ENCODE measurements at regions not wholly inside any gene's neighbourhood (a gene's known extent, or its start where the extent isn't known, plus 50 kb on each side); places are given as distances from the start of the nearest gene placed in this dataset.
"Not testable (repeated sequence)": the region's sequence is repeated elsewhere in the genome, so short reads cannot be mapped to it uniquely, and the experiment has no call there.

- no peak overlapping the region for H3K27ac ChIP-seq
- no peaks in the 10 kb centered on the region for H3K9me3 ChIP-seq
- no peaks in the 10 kb centered on the region for H3K27me3 ChIP-seq
- intact Hi-C loops (cut with DNase I): no loop called here
- DNase-seq (ENCODE audit: extremely low spot score in 2 of 2): no peak
- H3K4me3 ChIP-seq: no peak overlapping the region
- TF ChIP-seq CTCF (IDR thresholded peaks at IDR 0.05) (no peak), POLR2AphosphoS5 (IDR thresholded peaks at IDR 0.05; ENCODE audit: insufficient read depth in 1 of 2, low read depth in 1 of 2) (no peak), POLR2A (IDR thresholded peaks at IDR 0.05) (no peak)
- no peaks in the 10 kb centered on the region for H3K4me1 ChIP-seq
- H3K36me3 ChIP-seq: no peaks in the 10 kb centered on the region
Observed at GRCh38 chr2:220756653-220757052, 815.5 kb downstream of the EPHA4 start.

GRCh38 chr2:220758376-220758775 lies 813.7 kb downstream of the EPHA4 start:
- DNase-seq (ENCODE audit: extremely low spot score in 2 of 2); H3K27me3 ChIP-seq; H3K9me3 ChIP-seq; H3K27ac ChIP-seq; H3K4me3 ChIP-seq; intact Hi-C loops (cut with DNase I); H3K4me1 ChIP-seq; H3K36me3 ChIP-seq: not testable (repeated sequence)

- no peak overlapping the region for H3K4me3 ChIP-seq
- intact Hi-C loops (cut with DNase I): no loop called here
- H3K36me3 ChIP-seq: no peaks in the 10 kb centered on the region
- no peaks in the 10 kb centered on the region for H3K27me3 ChIP-seq
- H3K27ac ChIP-seq: no peak overlapping the region
- DNase-seq (ENCODE audit: extremely low spot score in 2 of 2): no peak
- TF ChIP-seq CTCF (IDR thresholded peaks at IDR 0.05): no peak
- TF ChIP-seq POLR2AphosphoS5 (IDR thresholded peaks at IDR 0.05; ENCODE audit: insufficient read depth in 1 of 2, low read depth in 1 of 2): no peak
- no peak for TF ChIP-seq POLR2A (IDR thresholded peaks at IDR 0.05)
- no peaks in the 10 kb centered on the region for H3K9me3 ChIP-seq
- no peaks in the 10 kb centered on the region for H3K4me1 ChIP-seq
Observed at GRCh38 chr2:220764171-220764570, 807.9 kb downstream of the EPHA4 start.

GRCh38 chr2:220767591-220768255 lies 804.4 kb downstream of the EPHA4 start:
- Histone ChIP-seq H3K27ac (no peak overlapping the region), H3K9me3 (no peaks in the 10 kb centered on the region), H3K27me3 (no peaks in the 10 kb centered on the region), H3K36me3 (no peaks in the 10 kb centered on the region), H3K4me3 (no peak overlapping the region), H3K4me1 (no peaks in the 10 kb centered on the region)
- TF ChIP-seq POLR2A (IDR thresholded peaks at IDR 0.05) (no peak), CTCF (IDR thresholded peaks at IDR 0.05) (no peak), POLR2AphosphoS5 (IDR thresholded peaks at IDR 0.05; ENCODE audit: insufficient read depth in 1 of 2, low read depth in 1 of 2) (no peak)
- DNase-seq (ENCODE audit: extremely low spot score in 2 of 2): no peak
- intact Hi-C loops (cut with DNase I): no loop called here

- H3K27me3 ChIP-seq: no peaks in the 10 kb centered on the region
- intact Hi-C loops (cut with DNase I): no loop called here
Observed at GRCh38 chr2:220775856-220776488, 796.1 kb downstream of the EPHA4 start.

GRCh38 chr2:220779076-220779475 lies 793.0 kb downstream of the EPHA4 start:
- H3K27ac ChIP-seq; H3K36me3 ChIP-seq; H3K9me3 ChIP-seq; H3K4me3 ChIP-seq; H3K4me1 ChIP-seq; H3K27me3 ChIP-seq; intact Hi-C loops (cut with DNase I); DNase-seq (ENCODE audit: extremely low spot score in 2 of 2): not testable (repeated sequence)

More at GRCh38 chr2:220775856-220776488, 796.1 kb downstream of the EPHA4 start:
- H3K4me1 ChIP-seq: no peaks in the 10 kb centered on the region
- H3K36me3 ChIP-seq: no peaks in the 10 kb centered on the region
- TF ChIP-seq CTCF (IDR thresholded peaks at IDR 0.05): no peak
- no peak for TF ChIP-seq POLR2AphosphoS5 (IDR thresholded peaks at IDR 0.05; ENCODE audit: insufficient read depth in 1 of 2, low read depth in 1 of 2)
- TF ChIP-seq POLR2A (IDR thresholded peaks at IDR 0.05): no peak
- no peaks in the 10 kb centered on the region for H3K9me3 ChIP-seq
- no peak overlapping the region for H3K4me3 ChIP-seq
- no peak overlapping the region for H3K27ac ChIP-seq
- no peak for DNase-seq (ENCODE audit: extremely low spot score in 2 of 2)
